Panc1 (cell line): ENCODE measurements at regions not wholly inside any gene's neighbourhood (a gene's known extent, or its start where the extent isn't known, plus 50 kb on each side); places are given as distances from the start of the nearest gene placed in this dataset.

ENCODE experiments used
- ATAC-seq: fragments of 200-7000 bp; cut with Tn5 transposase; 2 replicates; pipeline ENCODE4 v1.9.1; 2020; ENCODE audit warnings: mild to moderate bottlenecking, moderate library complexity
- BruUV-seq: library from RNA; stranded (reverse); fragments of 400-500 nt; replicated peaks from 2 replicates; lab custom pipeline; 2021; lab: Mats Ljungman, UMichigan
- CTCF ChIA-PET: fragments of 300-600 bp; sonication (Branson Sonifier 250); formaldehyde crosslinking; loops from one replicate; lab custom pipeline; 2022; ENCODE audit warnings: antibody characterized with exemption; lab: Charles Lee
- POLR2A ChIA-PET: fragments of 300-600 bp; sonication (Branson Sonifier 250); formaldehyde crosslinking; loops from one replicate; lab custom pipeline; 2022; ENCODE audit warnings: antibody characterized with exemption; lab: Charles Lee
- DNase-seq: peaks from one replicate; pipeline ENCODE4 v3.0.0-alpha.2; 2010; ENCODE audit warnings: low read depth, low spot score
- H3K27ac ChIP-seq: 2 replicates; pipeline ENCODE4 v1.5.1; 2011; ENCODE audit warnings: mild to moderate bottlenecking, low read length, inconsistent platforms
- H3K27me3 ChIP-seq: fragments of 200-500 bp; sonication (Bioruptor generic); 2 replicates; pipeline ENCODE4 v1.6.0; 2014; ENCODE audit warnings: low read length, inconsistent platforms; ENCODE audit not compliant: control insufficient read depth, insufficient read depth
- H3K36me3 ChIP-seq: fragments of 200-500 bp; sonication (Bioruptor generic); 2 replicates; pipeline ENCODE4 v1.5.1; 2014; ENCODE audit warnings: inconsistent platforms, mild to moderate bottlenecking, low read length, moderate library complexity; ENCODE audit not compliant: control insufficient read depth, insufficient read depth
- H3K4me1 ChIP-seq: 2 replicates; pipeline ENCODE4 v1.5.1; 2011; ENCODE audit warnings: inconsistent platforms, mild to moderate bottlenecking, low read length, moderate library complexity; ENCODE audit not compliant: control insufficient read depth, insufficient read depth
- H3K4me3 ChIP-seq, 2 experiments: 2 replicates each; pipeline ENCODE4 v1.5.1; 2011 to 2012; ENCODE audit warnings: low read depth in 2 of 2, low read length in 2 of 2, mild to moderate bottlenecking in 2 of 2, inconsistent platforms in 1 of 2, moderate library complexity in 1 of 2
- H3K9me3 ChIP-seq: fragments of 200-500 bp; sonication (Bioruptor generic); 2 replicates; pipeline ENCODE4 v1.5.1; 2014; ENCODE audit warnings: low read depth, mild to moderate bottlenecking, inconsistent platforms, low read length, moderate library complexity; ENCODE audit not compliant: control insufficient read depth, insufficient read depth
- POLR2AphosphoS5 ChIP-seq: IDR thresholded peaks from 2 replicates; pipeline ENCODE4 v1.6.1; 2012; ENCODE audit warnings: mild to moderate bottlenecking, low read depth, low read length, moderate library complexity
- SIN3A ChIP-seq: IDR thresholded peaks from 2 replicates; pipeline ENCODE4 v1.6.1; 2012; ENCODE audit warnings: low read depth, mild to moderate bottlenecking, low read length, moderate library complexity, borderline replicate concordance; ENCODE audit not compliant: insufficient read depth
- TCF7L2 ChIP-seq: IDR thresholded peaks from 2 replicates; pipeline ENCODE4 v1.6.1; 2011; ENCODE audit warnings: mild to moderate bottlenecking, low read depth, low read length, inconsistent platforms
- in situ Hi-C: cut with HindIII; loops from 2 replicates; pipeline ENCODE4 v1.10.0; 2016; ENCODE audit warnings: low sequenced_read_pairs, low pct_unique_long_range_greater_than_20kb
- intact Hi-C: fragments of 100-400 bp; cut with micrococcal nuclease; formaldehyde crosslinking; loops from one replicate; pipeline ENCODE4 v1.10.0; 2022; ENCODE audit not compliant: unreplicated experiment
- TF ChIP-seq, protein P1 (sequence below): fragments of 450-650 bp; IDR thresholded peaks from 2 replicates; pipeline ENCODE4 v1.5.1; 2017; ENCODE audit warnings: mild to moderate bottlenecking
- TF ChIP-seq, protein P2 (sequence below), 2 experiments: IDR thresholded peaks; 2 replicates each; pipeline ENCODE4 v1.6.1; 2011 to 2012; ENCODE audit warnings: low read depth in 2 of 2, control low read depth in 1 of 2, low read length in 1 of 2, mild to moderate bottlenecking in 1 of 2, moderate library complexity in 1 of 2; ENCODE audit not compliant: insufficient read depth in 1 of 2

DNA sequence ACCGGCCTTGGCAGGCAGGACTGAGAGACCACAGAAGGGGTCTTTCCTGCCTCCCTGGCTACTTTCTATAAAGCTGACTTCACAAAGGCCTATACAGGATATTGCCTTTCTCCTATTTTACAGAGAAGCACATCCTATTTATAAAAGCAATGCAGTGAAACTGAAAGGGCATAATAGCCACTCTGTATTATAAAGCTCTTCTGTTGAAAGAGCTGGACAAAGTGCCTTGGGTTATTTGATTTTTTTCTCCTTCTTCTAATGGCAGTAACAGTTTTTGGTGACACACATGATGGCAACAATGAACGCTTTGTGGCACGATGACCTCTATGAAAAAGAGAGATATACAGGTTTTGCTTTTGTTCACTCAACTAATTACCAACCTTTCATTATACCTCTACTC, 281.1 kb downstream of the ZNF516 start:
- ChIA-PET POLR2A (no interaction called here), CTCF (no interaction called here)
- BruUV-seq = no TSS peak
- intact Hi-C loops (no loop called here), in situ Hi-C loops (no loop called here)
- peaks cover 19% of the 10 kb centered on the region for H3K27me3 ChIP-seq
- DNase-seq (no peak), ATAC-seq (no peak)
- no peaks in the 10 kb centered on the region for H3K9me3 ChIP-seq
- H3K27ac ChIP-seq = no peak overlapping the region
- no peaks in the 10 kb centered on the region for H3K36me3 ChIP-seq
- no peaks in the 10 kb centered on the region for H3K4me1 ChIP-seq
- H3K4me3 ChIP-seq = no peak overlapping the region
- no peak for TF ChIP-seq SIN3A
- TF ChIP-seq POLR2AphosphoS5 = no peak
- TF ChIP-seq, protein P1, sequence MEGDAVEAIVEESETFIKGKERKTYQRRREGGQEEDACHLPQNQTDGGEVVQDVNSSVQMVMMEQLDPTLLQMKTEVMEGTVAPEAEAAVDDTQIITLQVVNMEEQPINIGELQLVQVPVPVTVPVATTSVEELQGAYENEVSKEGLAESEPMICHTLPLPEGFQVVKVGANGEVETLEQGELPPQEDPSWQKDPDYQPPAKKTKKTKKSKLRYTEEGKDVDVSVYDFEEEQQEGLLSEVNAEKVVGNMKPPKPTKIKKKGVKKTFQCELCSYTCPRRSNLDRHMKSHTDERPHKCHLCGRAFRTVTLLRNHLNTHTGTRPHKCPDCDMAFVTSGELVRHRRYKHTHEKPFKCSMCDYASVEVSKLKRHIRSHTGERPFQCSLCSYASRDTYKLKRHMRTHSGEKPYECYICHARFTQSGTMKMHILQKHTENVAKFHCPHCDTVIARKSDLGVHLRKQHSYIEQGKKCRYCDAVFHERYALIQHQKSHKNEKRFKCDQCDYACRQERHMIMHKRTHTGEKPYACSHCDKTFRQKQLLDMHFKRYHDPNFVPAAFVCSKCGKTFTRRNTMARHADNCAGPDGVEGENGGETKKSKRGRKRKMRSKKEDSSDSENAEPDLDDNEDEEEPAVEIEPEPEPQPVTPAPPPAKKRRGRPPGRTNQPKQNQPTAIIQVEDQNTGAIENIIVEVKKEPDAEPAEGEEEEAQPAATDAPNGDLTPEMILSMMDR = no peak
- TF ChIP-seq, protein P2, sequence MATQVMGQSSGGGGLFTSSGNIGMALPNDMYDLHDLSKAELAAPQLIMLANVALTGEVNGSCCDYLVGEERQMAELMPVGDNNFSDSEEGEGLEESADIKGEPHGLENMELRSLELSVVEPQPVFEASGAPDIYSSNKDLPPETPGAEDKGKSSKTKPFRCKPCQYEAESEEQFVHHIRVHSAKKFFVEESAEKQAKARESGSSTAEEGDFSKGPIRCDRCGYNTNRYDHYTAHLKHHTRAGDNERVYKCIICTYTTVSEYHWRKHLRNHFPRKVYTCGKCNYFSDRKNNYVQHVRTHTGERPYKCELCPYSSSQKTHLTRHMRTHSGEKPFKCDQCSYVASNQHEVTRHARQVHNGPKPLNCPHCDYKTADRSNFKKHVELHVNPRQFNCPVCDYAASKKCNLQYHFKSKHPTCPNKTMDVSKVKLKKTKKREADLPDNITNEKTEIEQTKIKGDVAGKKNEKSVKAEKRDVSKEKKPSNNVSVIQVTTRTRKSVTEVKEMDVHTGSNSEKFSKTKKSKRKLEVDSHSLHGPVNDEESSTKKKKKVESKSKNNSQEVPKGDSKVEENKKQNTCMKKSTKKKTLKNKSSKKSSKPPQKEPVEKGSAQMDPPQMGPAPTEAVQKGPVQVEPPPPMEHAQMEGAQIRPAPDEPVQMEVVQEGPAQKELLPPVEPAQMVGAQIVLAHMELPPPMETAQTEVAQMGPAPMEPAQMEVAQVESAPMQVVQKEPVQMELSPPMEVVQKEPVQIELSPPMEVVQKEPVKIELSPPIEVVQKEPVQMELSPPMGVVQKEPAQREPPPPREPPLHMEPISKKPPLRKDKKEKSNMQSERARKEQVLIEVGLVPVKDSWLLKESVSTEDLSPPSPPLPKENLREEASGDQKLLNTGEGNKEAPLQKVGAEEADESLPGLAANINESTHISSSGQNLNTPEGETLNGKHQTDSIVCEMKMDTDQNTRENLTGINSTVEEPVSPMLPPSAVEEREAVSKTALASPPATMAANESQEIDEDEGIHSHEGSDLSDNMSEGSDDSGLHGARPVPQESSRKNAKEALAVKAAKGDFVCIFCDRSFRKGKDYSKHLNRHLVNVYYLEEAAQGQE (IDR thresholded peaks at IDR 0.05; ENCODE audit: insufficient read depth in 1 of 2, low read depth in 2 of 2, low read length in 1 of 2) = no peak
- no peak for TF ChIP-seq TCF7L2

DNA sequence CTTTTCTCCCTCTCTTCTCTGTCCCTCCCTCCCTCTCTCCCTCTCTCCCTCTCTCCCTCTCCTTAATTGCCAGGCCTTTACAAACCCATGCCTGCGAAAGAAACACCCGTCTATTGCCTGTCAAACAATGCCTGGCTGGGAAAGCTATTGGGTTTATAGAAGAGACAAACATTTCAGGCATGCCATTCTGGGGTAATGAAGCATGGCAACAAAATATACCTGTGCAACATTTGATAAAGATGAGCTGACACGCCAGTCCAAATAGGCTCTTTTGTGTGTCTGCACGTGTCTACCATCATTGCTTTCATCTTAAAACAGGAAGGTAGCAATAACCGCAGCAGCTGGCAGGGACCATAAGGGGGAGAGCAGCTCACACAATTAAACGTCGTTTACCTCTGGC, 282.1 kb downstream of the ZNF516 start:
- TF ChIP-seq POLR2AphosphoS5 (no peak), TCF7L2 (no peak), SIN3A (no peak)
- TF ChIP-seq, protein P1 = no peak
- TF ChIP-seq, protein P2 (IDR thresholded peaks at IDR 0.05; ENCODE audit: insufficient read depth in 1 of 2, low read depth in 2 of 2, low read length in 1 of 2) = no peak
- in situ Hi-C loops = no loop called here
- Histone ChIP-seq H3K4me3 (no peak overlapping the region), H3K27ac (no peak overlapping the region), H3K9me3 (no peaks in the 10 kb centered on the region), H3K27me3 (peaks cover 25% of the 10 kb centered on the region), H3K36me3 (no peaks in the 10 kb centered on the region), H3K4me1 (no peaks in the 10 kb centered on the region)
- POLR2A ChIA-PET = no interaction called here
- BruUV-seq = no TSS peak
- intact Hi-C loops = no loop called here
- ATAC-seq (no peak), DNase-seq (no peak)
- CTCF ChIA-PET = no interaction called here
